Caco-2 (cell line): ENCODE measurements at regions not wholly inside any gene's neighbourhood (a gene's known extent, or its start where the extent isn't known, plus 50 kb on each side); places are given as distances from the start of the nearest gene placed in this dataset.

Source experiments
- BruUV-seq: library from RNA; stranded (reverse); fragments of 400-500 nt; replicated peaks from 2 replicates; lab custom pipeline; 2021; lab: Mats Ljungman, UMichigan
- CTCF ChIA-PET: fragments of 300-600 bp; sonication (Branson Sonifier 250); formaldehyde crosslinking; loops from one replicate; lab custom pipeline; 2022; ENCODE audit warnings: antibody characterized with exemption; lab: Charles Lee
- POLR2A ChIA-PET: fragments of 300-600 bp; sonication (Branson Sonifier 250); formaldehyde crosslinking; loops from one replicate; lab custom pipeline; 2022; ENCODE audit warnings: antibody characterized with exemption; lab: Charles Lee
- DNase-seq, 2 experiments: peaks; one replicate each; pipeline versions ENCODE4 v3.0.0 to v3.0.0-alpha.2; 2020 to 2022
- H3K27me3 ChIP-seq: replicated peaks from 2 replicates; pipeline ENCODE4 v1.6.0; 2011; ENCODE audit warnings: low read length; ENCODE audit not compliant: control insufficient read depth, insufficient read depth
- H3K36me3 ChIP-seq: 2 replicates; pipeline ENCODE4 v1.5.1; 2011; ENCODE audit warnings: low read length; ENCODE audit not compliant: control insufficient read depth, insufficient read depth
- H3K4me1 ChIP-seq: fragments of 250-450 bp; sonication (Bioruptor Pico); 2 replicates; pipeline ENCODE4 v1.5.1; 2020; ENCODE audit warnings: mild to moderate bottlenecking
- H3K4me3 ChIP-seq: 2 replicates; pipeline ENCODE4 v1.5.1; 2011; ENCODE audit warnings: low read depth, mild to moderate bottlenecking, control low read depth, low read length
- H3K9me3 ChIP-seq: fragments of 250-450 bp; sonication (Bioruptor Pico); 2 replicates; pipeline ENCODE4 v1.5.1; 2020; ENCODE audit warnings: mild to moderate bottlenecking, moderate library complexity
- H3K27ac Mint-ChIP-seq: one replicate; pipeline ENCODE4 v1.8.0; 2022; ENCODE audit warnings: mixed read lengths; ENCODE audit not compliant: unreplicated experiment
- H3K27me3 Mint-ChIP-seq: one replicate; pipeline ENCODE4 v1.8.0; 2022; ENCODE audit warnings: mixed read lengths; ENCODE audit not compliant: insufficient read depth, unreplicated experiment
- H3K36me3 Mint-ChIP-seq: one replicate; pipeline ENCODE4 v1.8.0; 2022; ENCODE audit warnings: mild to moderate bottlenecking, mixed read lengths; ENCODE audit not compliant: insufficient read depth, unreplicated experiment
- H3K4me1 Mint-ChIP-seq: one replicate; pipeline ENCODE4 v1.8.0; 2022; ENCODE audit warnings: low read depth, mixed read lengths; ENCODE audit not compliant: unreplicated experiment
- H3K4me3 Mint-ChIP-seq: one replicate; pipeline ENCODE4 v1.8.0; 2022; ENCODE audit warnings: mild to moderate bottlenecking, moderate library complexity, mixed read lengths; ENCODE audit not compliant: unreplicated experiment
- H3K9me3 Mint-ChIP-seq: one replicate; pipeline ENCODE4 v1.8.0; 2022; ENCODE audit warnings: mixed read lengths; ENCODE audit not compliant: unreplicated experiment
- intact Hi-C: fragments of 100-400 bp; cut with micrococcal nuclease; formaldehyde crosslinking; loops from one replicate; pipeline ENCODE4 v1.10.0; 2022; ENCODE audit not compliant: unreplicated experiment
- TF ChIP-seq, protein P1 (sequence below), 2 experiments: fragments of 200-600 bp in 1 of 2; IDR thresholded peaks; 1 replicate in 1 of 2; 2 replicates in 1 of 2; pipeline versions ENCODE4 v1.5.1 to v1.8.0; 2011 to 2022; ENCODE audit warnings: antibody characterized with exemption in 1 of 2, control low read depth in 1 of 2, inconsistent platforms in 1 of 2, low read depth in 1 of 2, low read length in 1 of 2, mild to moderate bottlenecking in 1 of 2, moderate library complexity in 1 of 2; ENCODE audit not compliant: insufficient read depth in 1 of 2, severe bottlenecking in 1 of 2, unreplicated experiment in 1 of 2

- Mint-ChIP-seq H3K9me3 (no peaks in the 10 kb centered on the region), H3K36me3 (no peaks in the 10 kb centered on the region), H3K27me3 (peaks cover 12% of the 10 kb centered on the region), H3K4me3 (no peak overlapping the region), H3K27ac (no peak overlapping the region), H3K4me1 (no peaks in the 10 kb centered on the region)
- H3K36me3 ChIP-seq = no peaks in the 10 kb centered on the region
- no peak overlapping the region for H3K4me3 ChIP-seq
- no peak for DNase-seq
- H3K9me3 ChIP-seq = no peaks in the 10 kb centered on the region
- CTCF ChIA-PET = no interaction called here
- POLR2A ChIA-PET = no interaction called here
- TF ChIP-seq, protein P1, sequence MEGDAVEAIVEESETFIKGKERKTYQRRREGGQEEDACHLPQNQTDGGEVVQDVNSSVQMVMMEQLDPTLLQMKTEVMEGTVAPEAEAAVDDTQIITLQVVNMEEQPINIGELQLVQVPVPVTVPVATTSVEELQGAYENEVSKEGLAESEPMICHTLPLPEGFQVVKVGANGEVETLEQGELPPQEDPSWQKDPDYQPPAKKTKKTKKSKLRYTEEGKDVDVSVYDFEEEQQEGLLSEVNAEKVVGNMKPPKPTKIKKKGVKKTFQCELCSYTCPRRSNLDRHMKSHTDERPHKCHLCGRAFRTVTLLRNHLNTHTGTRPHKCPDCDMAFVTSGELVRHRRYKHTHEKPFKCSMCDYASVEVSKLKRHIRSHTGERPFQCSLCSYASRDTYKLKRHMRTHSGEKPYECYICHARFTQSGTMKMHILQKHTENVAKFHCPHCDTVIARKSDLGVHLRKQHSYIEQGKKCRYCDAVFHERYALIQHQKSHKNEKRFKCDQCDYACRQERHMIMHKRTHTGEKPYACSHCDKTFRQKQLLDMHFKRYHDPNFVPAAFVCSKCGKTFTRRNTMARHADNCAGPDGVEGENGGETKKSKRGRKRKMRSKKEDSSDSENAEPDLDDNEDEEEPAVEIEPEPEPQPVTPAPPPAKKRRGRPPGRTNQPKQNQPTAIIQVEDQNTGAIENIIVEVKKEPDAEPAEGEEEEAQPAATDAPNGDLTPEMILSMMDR (IDR thresholded peaks at IDR 0.05; ENCODE audit: insufficient read depth in 1 of 2, low read depth in 1 of 2, low read length in 1 of 2, severe bottlenecking in 1 of 2, unreplicated experiment in 1 of 2) = no peak
- BruUV-seq = no TSS peak
- H3K4me1 ChIP-seq = no peaks in the 10 kb centered on the region
- no peaks in the 10 kb centered on the region for H3K27me3 ChIP-seq
- intact Hi-C loops = no loop called here
Measured at GRCh38 chr5:75961818-75962217, 121.4 kb upstream of the SV2C start.

GRCh38 chr5:75960129-75960528 lies 123.1 kb upstream of the SV2C start:
- no peak overlapping the region for H3K4me3 ChIP-seq
- no peaks in the 10 kb centered on the region for H3K27me3 ChIP-seq
- TF ChIP-seq, protein P1 (IDR thresholded peaks at IDR 0.05; ENCODE audit: insufficient read depth in 1 of 2, low read depth in 1 of 2, low read length in 1 of 2, severe bottlenecking in 1 of 2, unreplicated experiment in 1 of 2) = no peak
- H3K9me3 Mint-ChIP-seq = no peaks in the 10 kb centered on the region
- intact Hi-C loops = no loop called here
- H3K4me3 Mint-ChIP-seq = no peak overlapping the region
- peaks cover 12% of the 10 kb centered on the region for H3K27me3 Mint-ChIP-seq
- no peak overlapping the region for H3K27ac Mint-ChIP-seq
- ChIA-PET POLR2A (no interaction called here), CTCF (no interaction called here)
- H3K36me3 ChIP-seq = no peaks in the 10 kb centered on the region
- H3K36me3 Mint-ChIP-seq = no peaks in the 10 kb centered on the region
- DNase-seq = no peak
- no peaks in the 10 kb centered on the region for H3K4me1 Mint-ChIP-seq
- no peaks in the 10 kb centered on the region for H3K9me3 ChIP-seq
- BruUV-seq = no TSS peak
- no peaks in the 10 kb centered on the region for H3K4me1 ChIP-seq

DNA sequence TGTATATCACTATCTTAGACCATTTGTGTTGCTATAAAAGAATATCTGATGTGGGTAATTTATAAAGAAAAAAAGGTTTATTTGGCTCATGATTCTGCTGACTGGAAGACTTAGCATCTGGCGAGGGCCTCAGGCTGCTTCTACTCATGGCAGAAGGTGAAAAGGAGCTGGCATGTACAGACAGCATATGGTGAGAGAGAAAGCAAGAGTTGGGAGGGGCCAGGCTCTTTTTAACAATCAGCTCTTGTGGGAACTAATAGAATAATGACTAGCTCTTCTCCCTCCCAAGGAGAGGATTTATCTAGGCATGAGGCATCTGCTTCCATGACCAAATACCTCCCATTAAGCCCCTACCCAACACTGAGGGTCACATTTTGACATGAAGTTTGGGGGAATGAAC lies 130.2 kb upstream of the SV2C start:
- H3K4me1 ChIP-seq = no peaks in the 10 kb centered on the region
- H3K4me3 Mint-ChIP-seq = no peak overlapping the region
- DNase-seq = no peak
- no peaks in the 10 kb centered on the region for H3K4me1 Mint-ChIP-seq
- TF ChIP-seq, protein P1 (IDR thresholded peaks at IDR 0.05; ENCODE audit: insufficient read depth in 1 of 2, low read depth in 1 of 2, low read length in 1 of 2, severe bottlenecking in 1 of 2, unreplicated experiment in 1 of 2) = no peak
- H3K9me3 Mint-ChIP-seq = peaks cover 9% of the 10 kb centered on the region
- H3K4me3 ChIP-seq = no peak overlapping the region
- ChIA-PET POLR2A (no interaction called here), CTCF (no interaction called here)
- H3K27ac Mint-ChIP-seq = no peak overlapping the region
- H3K36me3 Mint-ChIP-seq = no peaks in the 10 kb centered on the region
- no peaks in the 10 kb centered on the region for H3K36me3 ChIP-seq
- H3K27me3 ChIP-seq = no peaks in the 10 kb centered on the region; the same call in 1 of the 2 replicates
- no peaks in the 10 kb centered on the region; the same call in 1 of the 2 replicates for H3K9me3 ChIP-seq
- no TSS peak for BruUV-seq
- intact Hi-C loops = no loop called here
- H3K27me3 Mint-ChIP-seq = peaks cover 9% of the 10 kb centered on the region
